ENCODE measurements at regions not wholly inside any gene's neighbourhood (a gene's known extent, or its start where the extent isn't known, plus 50 kb on each side); places are given as distances from the start of the nearest gene placed in this dataset.

GRCh38 chr11:104306862-104307474 lies 143.0 kb upstream of the PDGFD start:
- TF ChIP-seq POLR2A (IDR thresholded peaks at IDR 0.05): no peak
- TF ChIP-seq CTCF (IDR thresholded peaks at IDR 0.05): no peak
